Activated naive CD4-positive, alpha-beta T cell treated with anti-CD3 and anti-CD28 coated beads, Interleukin-2, amount 50 U/mL, for 24 hours (primary cell): ENCODE measurements at regions not wholly inside any gene's neighbourhood (a gene's known extent, or its start where the extent isn't known, plus 50 kb on each side); places are given as distances from the start of the nearest gene placed in this dataset.

Experiments
- H3K27ac Mint-ChIP-seq: one replicate; pipeline ENCODE4 v1.8.0; 2021; ENCODE audit warnings: mild to moderate bottlenecking, mixed read lengths
- H3K27me3 Mint-ChIP-seq: one replicate; pipeline ENCODE4 v1.8.0; 2021; ENCODE audit warnings: mixed read lengths
- H3K36me3 Mint-ChIP-seq: one replicate; pipeline ENCODE4 v1.8.0; 2021; ENCODE audit warnings: mixed read lengths
- H3K4me1 Mint-ChIP-seq: one replicate; pipeline ENCODE4 v1.8.0; 2021; ENCODE audit warnings: mixed read lengths
- H3K4me3 Mint-ChIP-seq: one replicate; pipeline ENCODE4 v1.8.0; 2021; ENCODE audit warnings: mild to moderate bottlenecking, mixed read lengths
- H3K9me3 Mint-ChIP-seq: one replicate; pipeline ENCODE4 v1.8.0; 2021; ENCODE audit warnings: mixed read lengths

DNA sequence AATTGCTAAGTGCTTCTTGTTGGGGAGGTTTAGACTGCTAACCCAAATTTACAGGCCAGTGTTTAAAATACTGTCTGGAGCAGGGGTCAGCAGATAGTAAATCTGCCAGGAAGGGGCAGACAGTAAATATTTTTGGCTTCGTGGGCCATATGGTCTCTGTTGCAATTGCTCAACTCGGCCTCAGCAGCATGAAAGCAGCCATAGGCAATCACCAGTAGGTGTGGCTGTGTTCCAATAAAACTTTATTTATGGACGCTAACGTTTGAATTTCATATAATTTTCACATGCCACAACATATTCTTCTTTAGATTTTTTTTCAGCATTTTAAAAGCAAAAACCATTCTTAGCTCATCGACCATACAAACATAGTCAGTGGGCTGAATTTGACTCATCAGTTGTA, 172.7 kb downstream of the BRINP2 start:
- Mint-ChIP-seq H3K4me1 (no peaks in the 10 kb centered on the region), H3K36me3 (no peaks in the 10 kb centered on the region), H3K27ac (no peak overlapping the region), H3K4me3 (no peak overlapping the region), H3K9me3 (peaks cover 10% of the 10 kb centered on the region), H3K27me3 (no peaks in the 10 kb centered on the region)

DNA sequence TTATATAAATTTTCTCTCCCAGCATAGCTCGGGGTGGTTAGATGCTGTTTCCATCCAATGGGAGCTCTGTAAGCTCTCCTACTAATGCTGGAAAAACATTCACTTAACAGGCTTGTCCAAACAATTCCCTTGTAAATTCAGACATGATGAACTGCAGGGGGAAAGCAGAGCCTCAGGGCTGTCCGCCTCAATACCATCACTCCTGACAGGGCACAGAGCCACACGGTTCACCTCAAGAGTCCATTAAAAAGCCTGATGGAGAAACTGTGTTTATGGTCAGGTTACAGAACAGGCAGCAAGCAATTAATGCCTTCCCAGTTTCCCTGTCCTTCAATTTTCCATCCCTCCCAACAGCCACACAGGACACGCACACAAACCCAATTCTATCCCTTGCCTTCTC, 171.0 kb downstream of the BRINP2 start:
- Mint-ChIP-seq H3K27ac (no peak overlapping the region), H3K27me3 (no peaks in the 10 kb centered on the region), H3K36me3 (no peaks in the 10 kb centered on the region), H3K4me3 (no peak overlapping the region), H3K9me3 (peaks cover 10% of the 10 kb centered on the region), H3K4me1 (no peaks in the 10 kb centered on the region)

DNA sequence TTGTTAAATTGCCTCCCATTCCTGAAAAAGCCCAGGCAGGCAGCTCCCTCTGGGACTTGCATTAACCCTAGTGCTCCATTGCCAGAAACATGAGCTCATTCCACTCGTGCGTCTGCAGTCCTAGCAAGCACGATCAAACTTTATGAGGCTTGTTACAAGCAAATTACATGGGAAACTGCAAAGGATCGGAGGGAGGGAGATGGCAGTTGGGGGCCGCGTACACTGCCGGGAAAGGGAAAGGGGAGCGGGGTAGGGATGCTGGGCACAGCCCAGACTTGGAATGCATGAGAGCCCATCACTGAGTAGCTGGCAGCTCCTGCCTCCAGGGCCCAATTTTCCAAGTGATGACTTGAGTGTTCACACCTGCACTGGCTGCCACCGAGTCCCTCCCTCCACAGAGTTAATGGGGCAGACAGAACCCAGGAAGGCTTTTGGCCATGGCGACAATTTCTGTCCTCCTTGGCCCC, 169.9 kb downstream of the BRINP2 start:
- no peaks in the 10 kb centered on the region for H3K4me1 Mint-ChIP-seq
- H3K27me3 Mint-ChIP-seq: no peaks in the 10 kb centered on the region
- peaks cover 10% of the 10 kb centered on the region for H3K9me3 Mint-ChIP-seq
- H3K4me3 Mint-ChIP-seq: no peak overlapping the region
- no peaks in the 10 kb centered on the region for H3K36me3 Mint-ChIP-seq
- no peak overlapping the region for H3K27ac Mint-ChIP-seq

DNA sequence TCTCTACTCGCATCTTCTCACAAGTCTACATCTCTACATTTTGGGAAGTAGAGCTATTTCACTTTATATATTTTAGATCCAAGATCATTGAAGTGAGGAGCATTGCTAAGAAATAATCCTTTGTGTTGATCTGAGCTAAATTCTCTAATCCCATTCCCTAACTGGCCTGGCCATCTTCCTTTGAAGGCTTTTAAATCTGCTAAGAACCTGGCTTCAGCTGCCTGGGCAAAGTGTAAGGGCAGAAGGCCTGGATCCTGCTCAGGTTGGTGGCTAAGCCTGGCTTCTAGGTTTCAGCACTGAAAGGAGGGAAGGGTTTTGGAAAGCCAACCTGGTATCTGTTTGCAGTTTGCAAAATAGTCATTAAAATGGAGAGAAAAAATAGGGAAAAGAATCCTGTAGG, 167.6 kb downstream of the BRINP2 start:
- no peaks in the 10 kb centered on the region for H3K27me3 Mint-ChIP-seq
- H3K4me1 Mint-ChIP-seq: no peaks in the 10 kb centered on the region
- no peaks in the 10 kb centered on the region for H3K36me3 Mint-ChIP-seq
- H3K9me3 Mint-ChIP-seq: peaks cover 6% of the 10 kb centered on the region
- no peak overlapping the region for H3K4me3 Mint-ChIP-seq
- H3K27ac Mint-ChIP-seq: no peak overlapping the region

DNA sequence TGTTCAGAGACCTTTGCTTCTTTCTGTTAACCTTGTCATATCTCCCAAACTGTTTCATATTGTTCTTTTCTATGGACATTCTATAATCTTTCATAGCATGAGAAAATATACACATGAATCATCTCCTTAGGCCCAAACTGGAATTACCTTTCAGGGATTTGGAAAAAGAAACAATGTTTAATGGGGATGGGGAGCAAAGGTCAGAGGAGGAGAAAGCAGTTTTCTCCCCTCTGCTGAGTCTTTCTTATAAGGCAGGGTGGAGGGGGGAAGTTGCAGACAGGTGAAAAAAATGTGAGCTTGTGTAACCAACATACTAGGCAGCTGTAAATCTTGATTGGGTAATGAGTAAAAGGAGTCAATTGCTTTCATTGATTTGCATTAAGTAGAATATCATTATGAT, 164.1 kb downstream of the BRINP2 start:
- H3K36me3 Mint-ChIP-seq: no peaks in the 10 kb centered on the region
- no peaks in the 10 kb centered on the region for H3K27me3 Mint-ChIP-seq
- no peaks in the 10 kb centered on the region for H3K9me3 Mint-ChIP-seq
- no peak overlapping the region for H3K27ac Mint-ChIP-seq
- no peak overlapping the region for H3K4me3 Mint-ChIP-seq
- no peaks in the 10 kb centered on the region for H3K4me1 Mint-ChIP-seq

DNA sequence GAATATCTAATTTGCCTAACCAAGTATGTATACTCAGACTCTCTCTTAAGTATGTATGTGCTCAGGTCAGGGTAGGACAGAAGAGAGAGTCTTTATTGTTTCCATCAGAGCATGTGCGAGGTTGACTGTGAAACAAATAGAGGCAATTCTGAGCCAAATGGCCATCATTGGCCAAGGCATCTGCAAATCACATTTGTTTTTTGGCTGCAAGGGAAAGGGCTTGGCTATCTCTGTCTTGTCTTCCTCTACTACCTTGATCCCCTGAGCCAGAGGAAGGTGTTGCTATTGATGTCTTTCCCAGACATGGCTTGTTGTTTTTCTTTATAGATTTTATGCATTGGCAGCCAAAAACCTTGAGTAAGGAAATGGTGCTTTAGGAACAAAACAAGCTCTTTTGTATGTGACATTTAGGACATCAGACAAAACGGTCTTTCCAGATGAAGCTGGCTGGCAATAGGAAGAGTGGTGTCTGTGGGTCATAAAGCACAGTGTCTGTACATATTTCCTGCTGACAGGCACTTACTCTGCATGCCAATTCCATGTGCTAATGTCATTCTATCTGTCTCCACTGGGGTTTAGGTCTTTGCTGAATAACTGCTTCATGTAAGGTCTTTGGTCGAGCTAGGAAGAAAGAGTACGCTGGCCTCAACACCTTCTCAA, 163.3 kb downstream of the BRINP2 start:
- Mint-ChIP-seq H3K4me3 (no peak overlapping the region), H3K27ac (no peak overlapping the region), H3K4me1 (no peaks in the 10 kb centered on the region), H3K9me3 (no peaks in the 10 kb centered on the region), H3K36me3 (no peaks in the 10 kb centered on the region), H3K27me3 (no peaks in the 10 kb centered on the region)
